Astrocyte (in vitro differentiated cells and primary cell): ENCODE measurements at regions not wholly inside any gene's neighbourhood (a gene's known extent, or its start where the extent isn't known, plus 50 kb on each side); places are given as distances from the start of the nearest gene placed in this dataset.
"Not testable (repeated sequence)": the region's sequence is repeated elsewhere in the genome, so short reads cannot be mapped to it uniquely, and the experiment has no call there.

ENCODE experiments used
- DNase-seq: peaks from one replicate; pipeline ENCODE4 v3.0.0-alpha.2; 2010; ENCODE audit warnings: low read depth
- FAIRE-seq: peaks from 2 replicates; lab custom pipeline; 2011; peaks lifted over from hg19 to GRCh38; lab: Jason Lieb, UNC
- H2AFZ ChIP-seq: 2 replicates; pipeline ENCODE4 v1.6.0; 2012; ENCODE audit warnings: low read depth, low read length, inconsistent platforms
- H3K27ac ChIP-seq: 2 replicates; pipeline ENCODE4 v1.5.1; 2011; ENCODE audit warnings: low read depth, low read length, inconsistent platforms
- H3K27me3 ChIP-seq: 2 replicates; pipeline ENCODE4 v1.6.0; 2011; ENCODE audit warnings: low read length, inconsistent platforms; ENCODE audit not compliant: insufficient read depth
- H3K36me3 ChIP-seq: 2 replicates; pipeline ENCODE4 v1.5.1; 2011; ENCODE audit warnings: low read length, inconsistent platforms; ENCODE audit not compliant: insufficient read depth
- H3K4me1 ChIP-seq: 2 replicates; pipeline ENCODE4 v1.5.1; 2011; ENCODE audit warnings: low read length, inconsistent platforms; ENCODE audit not compliant: insufficient read depth
- H3K4me2 ChIP-seq: 2 replicates; pipeline ENCODE4 v1.6.0; 2012; ENCODE audit warnings: low read length, inconsistent platforms
- H3K4me3 ChIP-seq: 2 replicates; pipeline ENCODE4 v1.5.1; 2011; ENCODE audit warnings: low read depth, mild to moderate bottlenecking, low read length, inconsistent platforms; ENCODE audit not compliant: insufficient read depth
- H3K79me2 ChIP-seq: 2 replicates; pipeline ENCODE4 v1.6.0; 2012; ENCODE audit warnings: mild to moderate bottlenecking, low read length, inconsistent platforms; ENCODE audit not compliant: insufficient read depth
- H3K9ac ChIP-seq: 2 replicates; pipeline ENCODE4 v1.6.0; 2012; ENCODE audit warnings: mild to moderate bottlenecking, low read length, inconsistent platforms
- H3K9me3 ChIP-seq: 2 replicates; pipeline ENCODE4 v1.5.1; 2012; ENCODE audit warnings: low read depth, mild to moderate bottlenecking, low read length, inconsistent platforms; ENCODE audit not compliant: insufficient read depth
- H4K20me1 ChIP-seq: 2 replicates; pipeline ENCODE4 v1.6.0; 2012; ENCODE audit warnings: low read length, inconsistent platforms; ENCODE audit not compliant: insufficient read depth
- H3K27ac Mint-ChIP-seq: one replicate; pipeline ENCODE4 v1.8.0; 2021; ENCODE audit warnings: mild to moderate bottlenecking, mixed read lengths; ENCODE audit not compliant: unreplicated experiment
- H3K27me3 Mint-ChIP-seq: one replicate; pipeline ENCODE4 v1.8.0; 2021; ENCODE audit warnings: low read depth, mixed read lengths; ENCODE audit not compliant: unreplicated experiment
- H3K36me3 Mint-ChIP-seq: one replicate; pipeline ENCODE4 v1.8.0; 2021; ENCODE audit warnings: low read depth, mixed read lengths; ENCODE audit not compliant: unreplicated experiment
- H3K4me1 Mint-ChIP-seq: one replicate; pipeline ENCODE4 v1.8.0; 2021; ENCODE audit warnings: low read depth, mixed read lengths; ENCODE audit not compliant: unreplicated experiment
- H3K4me3 Mint-ChIP-seq: one replicate; pipeline ENCODE4 v1.8.0; 2021; ENCODE audit warnings: mild to moderate bottlenecking, moderate library complexity, mixed read lengths; ENCODE audit not compliant: unreplicated experiment
- H3K9me3 Mint-ChIP-seq: one replicate; pipeline ENCODE4 v1.8.0; 2021; ENCODE audit warnings: mild to moderate bottlenecking, mixed read lengths; ENCODE audit not compliant: unreplicated experiment
- EZH2 ChIP-seq: IDR thresholded peaks from 2 replicates; pipeline ENCODE4 v1.6.1; 2012; ENCODE audit warnings: mild to moderate bottlenecking, low read length, inconsistent platforms; ENCODE audit not compliant: insufficient read depth
- TF ChIP-seq, protein P1 (sequence below): IDR thresholded peaks from 2 replicates; pipeline ENCODE4 v1.5.1; 2011; ENCODE audit warnings: low read depth, mild to moderate bottlenecking, inconsistent platforms, low read length, moderate library complexity; ENCODE audit not compliant: insufficient read depth

DNA sequence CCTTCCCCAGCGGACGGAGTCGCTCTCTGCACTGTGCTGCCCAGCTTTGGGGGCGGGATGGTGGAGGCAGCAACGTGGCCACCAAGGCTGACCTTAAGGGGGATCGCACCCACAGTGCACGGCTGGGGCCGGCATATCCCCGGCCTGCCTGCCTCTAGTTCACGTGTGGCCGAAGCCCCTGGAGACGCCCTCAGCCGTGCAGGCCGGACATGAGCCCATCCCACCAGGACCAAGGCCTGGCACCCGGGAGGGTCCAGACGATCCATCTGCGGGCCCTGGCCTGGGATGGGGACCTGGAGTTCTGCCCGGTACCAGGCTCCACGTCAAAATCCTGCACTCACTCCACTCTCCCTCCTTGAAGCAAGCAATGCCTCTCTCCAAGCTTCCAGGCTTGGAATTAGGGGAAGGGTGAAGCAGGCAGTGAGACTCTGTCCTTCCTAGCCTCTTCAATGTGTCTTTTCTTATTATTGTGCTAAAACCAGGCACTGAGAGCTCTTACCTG is 520.8 kb downstream of the REEP3 start:
- Histone ChIP-seq H2AFZ (no peak overlapping the region), H3K9ac (no peak overlapping the region), H3K27ac (no peak overlapping the region), H3K4me1 (no peaks in the 10 kb centered on the region), H3K9me3 (no peaks in the 10 kb centered on the region), H3K4me2 (no peak overlapping the region), H3K36me3 (no peaks in the 10 kb centered on the region), H3K79me2 (no peaks in the 10 kb centered on the region), H4K20me1 (no peaks in the 10 kb centered on the region), H3K4me3 (no peak overlapping the region), H3K27me3 (peaks cover 3% of the 10 kb centered on the region)
- DNase-seq = no peak
- no peaks in the 10 kb centered on the region for H3K4me1 Mint-ChIP-seq
- no peaks in the 10 kb centered on the region for H3K27me3 Mint-ChIP-seq
- no peaks in the 10 kb centered on the region for H3K9me3 Mint-ChIP-seq
- peak overlapping the region; percentile 31 for H3K27ac Mint-ChIP-seq
- H3K4me3 Mint-ChIP-seq = no peak overlapping the region
- FAIRE-seq = no peak
- TF ChIP-seq, protein P1, sequence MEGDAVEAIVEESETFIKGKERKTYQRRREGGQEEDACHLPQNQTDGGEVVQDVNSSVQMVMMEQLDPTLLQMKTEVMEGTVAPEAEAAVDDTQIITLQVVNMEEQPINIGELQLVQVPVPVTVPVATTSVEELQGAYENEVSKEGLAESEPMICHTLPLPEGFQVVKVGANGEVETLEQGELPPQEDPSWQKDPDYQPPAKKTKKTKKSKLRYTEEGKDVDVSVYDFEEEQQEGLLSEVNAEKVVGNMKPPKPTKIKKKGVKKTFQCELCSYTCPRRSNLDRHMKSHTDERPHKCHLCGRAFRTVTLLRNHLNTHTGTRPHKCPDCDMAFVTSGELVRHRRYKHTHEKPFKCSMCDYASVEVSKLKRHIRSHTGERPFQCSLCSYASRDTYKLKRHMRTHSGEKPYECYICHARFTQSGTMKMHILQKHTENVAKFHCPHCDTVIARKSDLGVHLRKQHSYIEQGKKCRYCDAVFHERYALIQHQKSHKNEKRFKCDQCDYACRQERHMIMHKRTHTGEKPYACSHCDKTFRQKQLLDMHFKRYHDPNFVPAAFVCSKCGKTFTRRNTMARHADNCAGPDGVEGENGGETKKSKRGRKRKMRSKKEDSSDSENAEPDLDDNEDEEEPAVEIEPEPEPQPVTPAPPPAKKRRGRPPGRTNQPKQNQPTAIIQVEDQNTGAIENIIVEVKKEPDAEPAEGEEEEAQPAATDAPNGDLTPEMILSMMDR = no peak
- no peak for TF ChIP-seq EZH2
- no peaks in the 10 kb centered on the region for H3K36me3 Mint-ChIP-seq

- DNase-seq (no peak), FAIRE-seq (no peak)
- H3K4me3 ChIP-seq = no peak overlapping the region
- Mint-ChIP-seq H3K36me3 (no peaks in the 10 kb centered on the region), H3K27ac (no peak overlapping the region), H3K27me3 (no peaks in the 10 kb centered on the region), H3K4me3 (no peak overlapping the region), H3K4me1 (no peaks in the 10 kb centered on the region), H3K9me3 (no peaks in the 10 kb centered on the region)
- TF ChIP-seq EZH2 = no peak
- TF ChIP-seq, protein P1 = no peak
- no peaks in the 10 kb centered on the region for H4K20me1 ChIP-seq
- H3K4me1 ChIP-seq = no peaks in the 10 kb centered on the region
- no peak overlapping the region for H3K9ac ChIP-seq
- no peak overlapping the region for H3K4me2 ChIP-seq
- no peaks in the 10 kb centered on the region for H3K79me2 ChIP-seq
- no peaks in the 10 kb centered on the region for H3K27me3 ChIP-seq
- no peak overlapping the region for H2AFZ ChIP-seq
- H3K9me3 ChIP-seq = no peaks in the 10 kb centered on the region
- no peaks in the 10 kb centered on the region for H3K36me3 ChIP-seq
- no peak overlapping the region for H3K27ac ChIP-seq
Measured at GRCh38 chr10:64044098-64044497, 522.9 kb downstream of the REEP3 start.

- not testable (repeated sequence) for H4K20me1 ChIP-seq, H2AFZ ChIP-seq, H3K4me3 ChIP-seq, H3K27me3 Mint-ChIP-seq, H3K4me1 Mint-ChIP-seq, H3K9me3 Mint-ChIP-seq, H3K27me3 ChIP-seq, H3K9me3 ChIP-seq, FAIRE-seq, H3K4me3 Mint-ChIP-seq, H3K36me3 ChIP-seq, H3K36me3 Mint-ChIP-seq, DNase-seq, H3K27ac ChIP-seq, H3K4me2 ChIP-seq, H3K27ac Mint-ChIP-seq, H3K9ac ChIP-seq, H3K4me1 ChIP-seq, H3K79me2 ChIP-seq
Measured at GRCh38 chr10:64044957-64045632, 523.9 kb downstream of the REEP3 start.
